Large intestine (tissue), 3 donors: ENCODE measurements at regions not wholly inside any gene's neighbourhood (a gene's known extent, or its start where the extent isn't known, plus 50 kb on each side); places are given as distances from the start of the nearest gene placed in this dataset.

Experiments
- DNase-seq, 2 donors: peaks; one replicate each; pipeline versions ENCODE4 v3.0.0 to v3.0.0-alpha.2; 2013
- H3K27ac ChIP-seq: one replicate; pipeline ENCODE4 v1.5.1; 2013; ENCODE audit warnings: low read length
- H3K27me3 ChIP-seq: 2 replicates; pipeline ENCODE4 v1.6.1; 2013; ENCODE audit warnings: low read length; ENCODE audit not compliant: control insufficient read depth, insufficient read depth
- H3K36me3 ChIP-seq: 2 replicates; pipeline ENCODE4 v1.6.1; 2013; ENCODE audit warnings: low read length; ENCODE audit not compliant: control insufficient read depth, insufficient read depth
- H3K4me1 ChIP-seq: one replicate; pipeline ENCODE4 v1.6.1; 2013; ENCODE audit warnings: low read length; ENCODE audit not compliant: control insufficient read depth, insufficient read depth
- H3K4me3 ChIP-seq: one replicate; pipeline ENCODE4 v1.5.1; 2013; ENCODE audit warnings: low read length
- H3K9me3 ChIP-seq: one replicate; pipeline ENCODE4 v1.6.1; 2013; ENCODE audit warnings: mild to moderate bottlenecking, low read depth, low read length, moderate library complexity; ENCODE audit not compliant: control insufficient read depth
- WGBS: methylation state at CpG from one replicate; pipeline ENCODE4 v1.1.5; 2013; ENCODE audit warnings: low lambda C conversion rate; ENCODE audit not compliant: insufficient coverage; 5-methylcytosine and 5-hydroxymethylcytosine counted together

GRCh38 chr11:114970927-114971645, 292.8 kb downstream of the NXPE2 start:
- Histone ChIP-seq H3K36me3 (no peaks in the 10 kb centered on the region), H3K27ac (no peak overlapping the region), H3K9me3 (no peaks in the 10 kb centered on the region), H3K4me3 (no peak overlapping the region), H3K27me3 (peaks cover 4% of the 10 kb centered on the region), H3K4me1 (no peaks in the 10 kb centered on the region)
- no peak for DNase-seq
- WGBS, result 80% methylated on average over 1 of the region's 9 CpGs

- H3K27me3 ChIP-seq, result peaks cover 4% of the 10 kb centered on the region
- DNase-seq, result no peak
These were observed 293.8 kb downstream of the NXPE2 start for GRCh38 chr11:114972105-114972504.

GRCh38 chr11:114977651-114978050, 299.3 kb downstream of the NXPE2 start:
- peaks cover under 1% of the 10 kb centered on the region for H3K27me3 ChIP-seq
- no peak for DNase-seq
- no peak overlapping the region for H3K27ac ChIP-seq
- H3K36me3 ChIP-seq, result no peaks in the 10 kb centered on the region
- peaks cover 11% of the 10 kb centered on the region for H3K4me1 ChIP-seq
- H3K9me3 ChIP-seq, result no peaks in the 10 kb centered on the region
- no peak overlapping the region for H3K4me3 ChIP-seq
- WGBS, result no CpG with 5 or more reads among the region's 4 CpGs

More at GRCh38 chr11:114972105-114972504, 293.8 kb downstream of the NXPE2 start:
- 52% methylated on average over 2 of the region's 2 CpGs for WGBS
- Histone ChIP-seq H3K4me1 (no peaks in the 10 kb centered on the region), H3K4me3 (no peak overlapping the region), H3K9me3 (no peaks in the 10 kb centered on the region), H3K36me3 (no peaks in the 10 kb centered on the region), H3K27ac (no peak overlapping the region)

- H3K9me3 ChIP-seq, result no peaks in the 10 kb centered on the region
- WGBS, result no CpG with 5 or more reads among the region's 1 CpG
- H3K4me3 ChIP-seq, result no peak overlapping the region
- H3K4me1 ChIP-seq, result peaks cover 22% of the 10 kb centered on the region
- no peak overlapping the region for H3K27ac ChIP-seq
- H3K36me3 ChIP-seq, result no peaks in the 10 kb centered on the region
- no peaks in the 10 kb centered on the region for H3K27me3 ChIP-seq
- peak; percentile 48 to 73 for DNase-seq
These were observed 303.8 kb downstream of the NXPE2 start for GRCh38 chr11:114982141-114982540.

GRCh38 chr11:114984611-114985163, 306.4 kb downstream of the NXPE2 start:
- H3K27ac ChIP-seq, result no peak overlapping the region
- no peaks in the 10 kb centered on the region for H3K36me3 ChIP-seq
- DNase-seq, result peak in 1 of 2 donors; percentile 43
- no peak overlapping the region for H3K4me3 ChIP-seq
- H3K27me3 ChIP-seq, result no peaks in the 10 kb centered on the region
- no peaks in the 10 kb centered on the region for H3K9me3 ChIP-seq
- WGBS, result 33% methylated on average over 1 of the region's 9 CpGs
- peaks cover 22% of the 10 kb centered on the region for H3K4me1 ChIP-seq

- no CpG with 5 or more reads among the region's 6 CpGs for WGBS
These were observed 308.0 kb downstream of the NXPE2 start for GRCh38 chr11:114986365-114986764.

GRCh38 chr11:114987186-114987760, 308.9 kb downstream of the NXPE2 start:
- H3K9me3 ChIP-seq, result no peaks in the 10 kb centered on the region
- no peaks in the 10 kb centered on the region for H3K27me3 ChIP-seq
- no peak overlapping the region for H3K4me3 ChIP-seq
- peak in 1 of 2 donors; percentile 27 for DNase-seq
- H3K36me3 ChIP-seq, result no peaks in the 10 kb centered on the region
- peaks cover 15% of the 10 kb centered on the region for H3K4me1 ChIP-seq
- no CpG with 5 or more reads among the region's 10 CpGs for WGBS
- no peak overlapping the region for H3K27ac ChIP-seq

More at GRCh38 chr11:114986365-114986764, 308.0 kb downstream of the NXPE2 start:
- Histone ChIP-seq H3K36me3 (no peaks in the 10 kb centered on the region), H3K27me3 (no peaks in the 10 kb centered on the region), H3K4me3 (no peak overlapping the region), H3K4me1 (peaks cover 22% of the 10 kb centered on the region), H3K27ac (no peak overlapping the region), H3K9me3 (no peaks in the 10 kb centered on the region)
- DNase-seq, result no peak

GRCh38 chr11:114988644-114989043, 310.3 kb downstream of the NXPE2 start:
- DNase-seq, result no peak
- H3K4me1 ChIP-seq, result peaks cover 12% of the 10 kb centered on the region
- H3K27ac ChIP-seq, result no peak overlapping the region
- H3K4me3 ChIP-seq, result no peak overlapping the region
- no peaks in the 10 kb centered on the region for H3K36me3 ChIP-seq
- H3K27me3 ChIP-seq, result no peaks in the 10 kb centered on the region
- H3K9me3 ChIP-seq, result no peaks in the 10 kb centered on the region
- WGBS, result no CpG with 5 or more reads among the region's 14 CpGs

- Histone ChIP-seq H3K27ac (no peak overlapping the region), H3K4me3 (no peak overlapping the region), H3K36me3 (no peaks in the 10 kb centered on the region), H3K27me3 (peaks cover 2% of the 10 kb centered on the region), H3K4me1 (peaks cover 10% of the 10 kb centered on the region), H3K9me3 (no peaks in the 10 kb centered on the region)
- DNase-seq, result no peak
- no CpG with 5 or more reads among the region's 9 CpGs for WGBS
These were observed 311.2 kb downstream of the NXPE2 start for GRCh38 chr11:114989536-114989935.

- WGBS, result no CpG with 5 or more reads among the region's 2 CpGs
- no peaks in the 10 kb centered on the region for H3K36me3 ChIP-seq
- no peak for DNase-seq
- H3K27ac ChIP-seq, result no peak overlapping the region
- H3K27me3 ChIP-seq, result peaks cover 4% of the 10 kb centered on the region
- H3K4me1 ChIP-seq, result no peaks in the 10 kb centered on the region
- no peaks in the 10 kb centered on the region for H3K9me3 ChIP-seq
- H3K4me3 ChIP-seq, result no peak overlapping the region
These were observed 327.3 kb downstream of the NXPE2 start for GRCh38 chr11:115005663-115006062.
